Kidney (tissue), 13 donors: ENCODE measurements at regions not wholly inside any gene's neighbourhood (a gene's known extent, or its start where the extent isn't known, plus 50 kb on each side); places are given as distances from the start of the nearest gene placed in this dataset.
A peak's percentile ranks its signal among the peaks of the same experiment; 100 is the strongest.

Experiments used
- DNase-seq, 5 donors: peaks; one replicate each; pipeline ENCODE4 v3.0.0-alpha.2; 2013 to 2020
- FAIRE-seq: peaks from 2 replicates; lab custom pipeline; 2012; peaks lifted over from hg19 to GRCh38; lab: Jason Lieb, UNC
- H3K27ac ChIP-seq, 2 donors: one replicate each; pipeline ENCODE4 v1.7.0; 2013; ENCODE audit warnings: low read depth in 2 of 2, low read length in 2 of 2, inconsistent platforms in 1 of 2
- H3K27me3 ChIP-seq: one replicate; pipeline ENCODE4 v1.7.1; 2013; ENCODE audit warnings: low read length, inconsistent platforms; ENCODE audit not compliant: control insufficient read depth, insufficient read depth
- H3K36me3 ChIP-seq, 3 donors: one replicate each; pipeline versions ENCODE4 v1.7.0 to v1.7.1; 2013; ENCODE audit warnings: low read length in 3 of 3, control low read depth in 1 of 3, inconsistent platforms in 1 of 3; ENCODE audit not compliant: insufficient read depth in 3 of 3, control insufficient read depth in 2 of 3
- H3K4me1 ChIP-seq, 3 donors: one replicate each; pipeline versions ENCODE4 v1.7.0 to v1.7.1; 2013; ENCODE audit warnings: low read length in 3 of 3, inconsistent platforms in 1 of 3, low read depth in 1 of 3; ENCODE audit not compliant: control insufficient read depth in 2 of 3, insufficient read depth in 2 of 3
- H3K4me3 ChIP-seq, 3 donors: one replicate each; pipeline versions ENCODE4 v1.7.0 to v1.8.1; 2013; ENCODE audit warnings: low read length in 3 of 3, control low read depth in 1 of 3, inconsistent platforms in 1 of 3
- H3K9ac ChIP-seq, 3 donors: one replicate each; pipeline versions ENCODE4 v1.7.0 to v1.7.1; 2013; ENCODE audit warnings: low read length in 3 of 3, control low read depth in 1 of 3, inconsistent platforms in 1 of 3
- H3K9me3 ChIP-seq, 3 donors: one replicate each; pipeline versions ENCODE4 v1.7.0 to v1.7.1; 2013; ENCODE audit warnings: low read length in 3 of 3, control low read depth in 1 of 3, inconsistent platforms in 1 of 3; ENCODE audit not compliant: control insufficient read depth in 2 of 3, insufficient read depth in 1 of 3
- intact Hi-C: fragments of 100-400 bp; cut with DNase I; formaldehyde crosslinking; loops from one replicate; pipeline ENCODE4 v1.11.1; 2022
- TF ChIP-seq, protein P1 (sequence below): IDR thresholded peaks from 3 replicates; pipeline ENCODE4 v1.5.1; 2012; ENCODE audit warnings: mild to moderate bottlenecking, moderate library complexity, borderline replicate concordance; ENCODE audit not compliant: insufficient read depth; ENCODE audit errors: extremely low read depth
- donor health status: control.
- donor health status: control.
- donor health status: control.
- donor health status: control.
- donor health status: control.
- donor health status: DM: yes; HTN: yes; CAD: no.
- donor health status: Normal renal cell carcinoma (clear cell type).

DNA sequence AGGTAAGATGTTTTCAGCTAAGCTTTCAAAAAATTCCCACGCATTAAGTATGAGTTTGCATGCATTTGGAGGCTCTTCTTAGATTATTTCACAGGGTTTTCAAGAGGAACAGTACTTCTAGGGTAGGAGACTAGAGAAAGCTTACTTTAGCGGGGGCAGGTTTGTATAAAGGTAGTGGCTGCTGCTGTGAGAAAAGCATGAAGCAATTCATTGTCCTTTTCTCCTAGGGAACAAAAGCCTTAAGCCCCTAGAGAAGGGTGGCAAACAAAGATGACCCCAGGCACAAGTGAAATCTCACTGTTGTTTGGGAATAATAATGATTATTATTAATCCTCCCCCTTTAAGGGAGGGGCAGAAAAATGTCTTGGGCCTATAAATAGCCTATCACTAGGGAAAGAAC is 310.7 kb downstream of the DIPK2A start:
- H3K9me3 ChIP-seq, result no peaks in the 10 kb centered on the region
- no peaks in the 10 kb centered on the region for H3K36me3 ChIP-seq
- intact Hi-C loops, result no loop called here
- H3K27me3 ChIP-seq, result no peaks in the 10 kb centered on the region
- H3K9ac ChIP-seq, result no peak overlapping the region
- no peak overlapping the region for H3K4me3 ChIP-seq
- no peaks in the 10 kb centered on the region for H3K4me1 ChIP-seq
- DNase-seq, result no peak
- no peak overlapping the region for H3K27ac ChIP-seq
- TF ChIP-seq, protein P1, sequence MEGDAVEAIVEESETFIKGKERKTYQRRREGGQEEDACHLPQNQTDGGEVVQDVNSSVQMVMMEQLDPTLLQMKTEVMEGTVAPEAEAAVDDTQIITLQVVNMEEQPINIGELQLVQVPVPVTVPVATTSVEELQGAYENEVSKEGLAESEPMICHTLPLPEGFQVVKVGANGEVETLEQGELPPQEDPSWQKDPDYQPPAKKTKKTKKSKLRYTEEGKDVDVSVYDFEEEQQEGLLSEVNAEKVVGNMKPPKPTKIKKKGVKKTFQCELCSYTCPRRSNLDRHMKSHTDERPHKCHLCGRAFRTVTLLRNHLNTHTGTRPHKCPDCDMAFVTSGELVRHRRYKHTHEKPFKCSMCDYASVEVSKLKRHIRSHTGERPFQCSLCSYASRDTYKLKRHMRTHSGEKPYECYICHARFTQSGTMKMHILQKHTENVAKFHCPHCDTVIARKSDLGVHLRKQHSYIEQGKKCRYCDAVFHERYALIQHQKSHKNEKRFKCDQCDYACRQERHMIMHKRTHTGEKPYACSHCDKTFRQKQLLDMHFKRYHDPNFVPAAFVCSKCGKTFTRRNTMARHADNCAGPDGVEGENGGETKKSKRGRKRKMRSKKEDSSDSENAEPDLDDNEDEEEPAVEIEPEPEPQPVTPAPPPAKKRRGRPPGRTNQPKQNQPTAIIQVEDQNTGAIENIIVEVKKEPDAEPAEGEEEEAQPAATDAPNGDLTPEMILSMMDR, result no peak
- no peak for FAIRE-seq

GRCh38 chr3:144286235-144286910 is 314.8 kb downstream of the DIPK2A start:
- Histone ChIP-seq H3K9ac (no peak overlapping the region), H3K36me3 (no peaks in the 10 kb centered on the region), H3K27me3 (no peaks in the 10 kb centered on the region), H3K4me3 (no peak overlapping the region), H3K9me3 (no peaks in the 10 kb centered on the region), H3K27ac (no peak overlapping the region), H3K4me1 (no peaks in the 10 kb centered on the region)
- intact Hi-C loops, result no loop called here
- TF ChIP-seq, protein P1, result no peak
- FAIRE-seq, result no peak
- DNase-seq, result no peak

DNA sequence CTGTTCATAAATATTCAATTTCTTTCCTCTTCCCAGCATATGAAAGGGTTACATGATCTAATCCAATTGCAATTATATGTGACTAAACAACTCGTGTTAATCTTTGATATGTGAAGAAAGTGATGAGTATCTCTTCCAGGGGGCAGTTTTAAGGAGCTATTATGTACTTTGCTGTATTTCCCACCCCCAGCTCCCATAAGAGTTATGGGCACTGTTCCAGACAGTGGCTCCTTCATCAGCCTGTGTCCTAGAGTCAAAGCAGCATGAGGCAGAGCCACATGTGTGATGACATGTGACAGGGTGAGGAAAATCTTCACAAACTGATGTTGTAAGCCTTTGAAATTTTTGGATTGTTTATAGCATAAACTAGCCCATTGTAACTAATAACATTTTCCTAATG is 315.4 kb downstream of the DIPK2A start:
- no peaks in the 10 kb centered on the region for H3K4me1 ChIP-seq
- DNase-seq, result peak in 1 of 5 donors; percentile 6
- intact Hi-C loops, result no loop called here

More for the DNA sequence above, 315.4 kb downstream of the DIPK2A start:
- H3K27ac ChIP-seq, result no peak overlapping the region
- H3K9me3 ChIP-seq, result peaks cover 0 to 1% (median 0%) of the 10 kb centered on the region in 3 donors
- H3K27me3 ChIP-seq, result no peaks in the 10 kb centered on the region
- no peak for FAIRE-seq
- H3K9ac ChIP-seq, result no peak overlapping the region
- H3K36me3 ChIP-seq, result no peaks in the 10 kb centered on the region
- H3K4me3 ChIP-seq, result no peak overlapping the region
- TF ChIP-seq, protein P1, result no peak
